Gastroesophageal sphincter (tissue), 3 donors: ENCODE measurements at regions not wholly inside any gene's neighbourhood (a gene's known extent, or its start where the extent isn't known, plus 50 kb on each side); places are given as distances from the start of the nearest gene placed in this dataset.

Experiments
- CTCF ChIP-seq, 4 experiments: fragments of 200-600 bp in 2 of 4; fragments of 450-650 bp in 2 of 4; sonication (generic) in 1 of 4; IDR thresholded peaks; one replicate each; pipeline ENCODE4 v1.5.1; 2017 to 2019; ENCODE audit warnings: antibody characterized with exemption in 4 of 4, mild to moderate bottlenecking in 2 of 4, moderate library complexity in 2 of 4
- EP300 ChIP-seq: sonication (generic); formaldehyde crosslinking; IDR thresholded peaks from one replicate; pipeline ENCODE4 v1.6.1; 2017; ENCODE audit warnings: antibody characterized with exemption, mild to moderate bottlenecking
- POLR2A ChIP-seq, 2 donors: fragments of 450-650 bp; IDR thresholded peaks; one replicate each; pipeline ENCODE4 v1.6.1; 2017; ENCODE audit warnings: antibody characterized with exemption in 2 of 2, mild to moderate bottlenecking in 2 of 2, moderate library complexity in 1 of 2
- POLR2AphosphoS5 ChIP-seq: sonication (generic); formaldehyde crosslinking; IDR thresholded peaks from one replicate; pipeline ENCODE4 v1.6.1; 2017; ENCODE audit warnings: antibody characterized with exemption

GRCh38 chr7:145168427-145168826 lies 332.6 kb upstream of the TPK1 start:
- TF ChIP-seq CTCF (IDR thresholded peaks at IDR 0.05): no peak
- TF ChIP-seq POLR2A (IDR thresholded peaks at IDR 0.05): no peak
- no peak for TF ChIP-seq POLR2AphosphoS5
- no peak for TF ChIP-seq EP300
